Right renal cortex interstitium (tissue), 3 donors: ENCODE measurements at regions not wholly inside any gene's neighbourhood (a gene's known extent, or its start where the extent isn't known, plus 50 kb on each side); places are given as distances from the start of the nearest gene placed in this dataset.
"Not testable (repeated sequence)": the region's sequence is repeated elsewhere in the genome, so short reads cannot be mapped to it uniquely, and the experiment has no call there.

Experiments
- DNase-seq, 3 donors: peaks; one replicate each; pipeline ENCODE4 v3.0.0-alpha.2; 2013; ENCODE audit warnings: low read depth in 3 of 3, low spot score in 2 of 3

- DNase-seq = not testable (repeated sequence)
Measured at GRCh38 chr16:16610389-16610967, 231.5 kb downstream of the NPIPA7 start.

GRCh38 chr16:16613212-16613611 is 234.3 kb downstream of the NPIPA7 start:
- not testable (repeated sequence) for DNase-seq

GRCh38 chr16:16614484-16614883 is 235.5 kb downstream of the NPIPA7 start:
- DNase-seq = not testable (repeated sequence)

GRCh38 chr16:16618963-16619465 is 240.1 kb downstream of the NPIPA7 start:
- DNase-seq = not testable (repeated sequence)

GRCh38 chr16:16624367-16624766 is 245.4 kb downstream of the NPIPA7 start:
- DNase-seq = not testable (repeated sequence)

GRCh38 chr16:16625140-16625539 is 246.2 kb downstream of the NPIPA7 start:
- DNase-seq = not testable (repeated sequence)

GRCh38 chr16:16627865-16628264 is 248.9 kb downstream of the NPIPA7 start:
- not testable (repeated sequence) for DNase-seq

- not testable (repeated sequence) for DNase-seq
Measured at GRCh38 chr16:16638231-16638630, 259.3 kb downstream of the NPIPA7 start.

GRCh38 chr16:16638714-16639113 is 259.8 kb downstream of the NPIPA7 start:
- not testable (repeated sequence) for DNase-seq

GRCh38 chr16:16643828-16644227 is 264.9 kb downstream of the NPIPA7 start:
- DNase-seq = not testable (repeated sequence)

- not testable (repeated sequence) for DNase-seq
Measured at GRCh38 chr16:16648002-16648401, 269.1 kb downstream of the NPIPA7 start.

GRCh38 chr16:16672180-16672812 is 293.4 kb downstream of the NPIPA7 start:
- DNase-seq = not testable (repeated sequence)

- not testable (repeated sequence) for DNase-seq
Measured at GRCh38 chr16:16674820-16675219, 295.9 kb downstream of the NPIPA7 start.

GRCh38 chr16:16721849-16722248 is 342.9 kb downstream of the NPIPA7 start:
- DNase-seq = not testable (repeated sequence)

- not testable (repeated sequence) for DNase-seq
Measured at GRCh38 chr16:16722666-16723065, 343.7 kb downstream of the NPIPA7 start.

GRCh38 chr16:16723819-16724519 is 345.0 kb downstream of the NPIPA7 start:
- not testable (repeated sequence) for DNase-seq

- not testable (repeated sequence) for DNase-seq
Measured at GRCh38 chr16:16727048-16727447, 348.1 kb downstream of the NPIPA7 start.

GRCh38 chr16:16742573-16742972 is 363.6 kb downstream of the NPIPA7 start:
- not testable (repeated sequence) for DNase-seq

- DNase-seq = not testable (repeated sequence)
Measured at GRCh38 chr16:16754992-16755667, 376.2 kb downstream of the NPIPA7 start.

GRCh38 chr16:16763449-16763848 is 384.5 kb downstream of the NPIPA7 start:
- no peak for DNase-seq

GRCh38 chr16:16770717-16771116 is 391.8 kb downstream of the NPIPA7 start:
- not testable (repeated sequence) for DNase-seq
